OCI-LY7 (cell line): ENCODE measurements at regions not wholly inside any gene's neighbourhood (a gene's known extent, or its start where the extent isn't known, plus 50 kb on each side); places are given as distances from the start of the nearest gene placed in this dataset.

Source experiments
- BruUV-seq: library from RNA; stranded (reverse); fragments of 400-500 nt; replicated peaks from 2 replicates; lab custom pipeline; 2021; lab: Mats Ljungman, UMichigan
- CTCF ChIA-PET: fragments of 300-600 bp; sonication (Branson Sonifier 250); formaldehyde crosslinking; loops from one replicate; lab custom pipeline; 2022; ENCODE audit warnings: antibody characterized with exemption; ENCODE audit not compliant: unreplicated experiment; lab: Charles Lee
- POLR2A ChIA-PET: fragments of 300-600 bp; sonication (Branson Sonifier 250); formaldehyde crosslinking; loops from one replicate; lab custom pipeline; 2022; ENCODE audit warnings: antibody characterized with exemption; lab: Charles Lee
- DNase-seq: peaks from one replicate; pipeline ENCODE4 v3.0.0-alpha.2; 2015; ENCODE audit warnings: low spot score
- H2AFZ ChIP-seq: fragments of 200-600 bp; sonication (generic), shearing (Covaris generic); 2 replicates; pipeline ENCODE4 v1.6.1; 2014; ENCODE audit warnings: mild to moderate bottlenecking, antibody characterized with exemption, low read length, moderate library complexity
- H3K27ac ChIP-seq: fragments of 200-600 bp; sonication (generic); 2 replicates; pipeline ENCODE4 v1.5.1; 2014; ENCODE audit warnings: mixed run types, low read depth, mild to moderate bottlenecking, moderate library complexity, low read length, inconsistent platforms; ENCODE audit not compliant: poor library complexity, severe bottlenecking
- H3K36me3 ChIP-seq: fragments of 200-600 bp; sonication (generic); 2 replicates; pipeline ENCODE4 v1.6.1; 2014; ENCODE audit warnings: mild to moderate bottlenecking, antibody characterized with exemption, low read length, moderate library complexity, mixed read lengths; ENCODE audit not compliant: insufficient read depth
- H3K4me1 ChIP-seq: fragments of 200-600 bp; sonication (generic); 2 replicates; pipeline ENCODE4 v1.5.1; 2014; ENCODE audit warnings: mild to moderate bottlenecking, low read length; ENCODE audit not compliant: insufficient read depth, poor library complexity, severe bottlenecking
- H3K4me2 ChIP-seq: fragments of 200-600 bp; sonication (generic); 2 replicates; pipeline ENCODE4 v1.6.1; 2014; ENCODE audit warnings: mild to moderate bottlenecking, low read length
- H3K4me3 ChIP-seq: fragments of 200-600 bp; sonication (generic); 2 replicates; pipeline ENCODE4 v1.5.1; 2014; ENCODE audit warnings: mild to moderate bottlenecking, low read depth, low read length; ENCODE audit not compliant: poor library complexity, severe bottlenecking
- H3K79me2 ChIP-seq: fragments of 200-600 bp; sonication (generic); 2 replicates; pipeline ENCODE4 v1.6.1; 2016; ENCODE audit warnings: low read depth, mild to moderate bottlenecking, low read length, moderate library complexity, mixed read lengths; ENCODE audit not compliant: insufficient read depth
- H3K9me2 ChIP-seq: fragments of 200-600 bp; sonication (generic); 2 replicates; pipeline ENCODE4 v1.6.1; 2016; ENCODE audit warnings: mild to moderate bottlenecking, low read length, mixed read lengths; ENCODE audit not compliant: insufficient read depth
- H3K9me3 ChIP-seq: fragments of 200-600 bp; sonication (generic); 2 replicates; pipeline ENCODE4 v1.6.1; 2014; ENCODE audit warnings: mild to moderate bottlenecking, mixed run types, low read length, mixed read lengths
- H4K20me1 ChIP-seq: fragments of 200-600 bp; sonication (generic); 2 replicates; pipeline ENCODE4 v1.6.1; 2014; ENCODE audit warnings: mild to moderate bottlenecking, antibody characterized with exemption, low read length, moderate library complexity, mixed read lengths; ENCODE audit not compliant: insufficient read depth
- CTCF ChIP-seq: fragments of 200-600 bp; sonication (generic); conservative IDR thresholded peaks from 2 replicates; pipeline ENCODE4 v1.5.1; 2014; ENCODE audit warnings: mild to moderate bottlenecking, antibody characterized with exemption, low read length, moderate library complexity, mixed read lengths
- EZH2phosphoT487 ChIP-seq: fragments of 200-600 bp; sonication (generic); IDR thresholded peaks from 2 replicates; pipeline ENCODE4 v1.6.1; 2018; ENCODE audit warnings: low read depth, borderline replicate concordance, mild to moderate bottlenecking, mixed run types, antibody characterized with exemption, low read length, moderate library complexity, mixed read lengths
- intact Hi-C: fragments of 100-400 bp; cut with micrococcal nuclease; formaldehyde crosslinking; loops from one replicate; pipeline ENCODE4 v1.10.0; 2022; ENCODE audit not compliant: unreplicated experiment

DNA sequence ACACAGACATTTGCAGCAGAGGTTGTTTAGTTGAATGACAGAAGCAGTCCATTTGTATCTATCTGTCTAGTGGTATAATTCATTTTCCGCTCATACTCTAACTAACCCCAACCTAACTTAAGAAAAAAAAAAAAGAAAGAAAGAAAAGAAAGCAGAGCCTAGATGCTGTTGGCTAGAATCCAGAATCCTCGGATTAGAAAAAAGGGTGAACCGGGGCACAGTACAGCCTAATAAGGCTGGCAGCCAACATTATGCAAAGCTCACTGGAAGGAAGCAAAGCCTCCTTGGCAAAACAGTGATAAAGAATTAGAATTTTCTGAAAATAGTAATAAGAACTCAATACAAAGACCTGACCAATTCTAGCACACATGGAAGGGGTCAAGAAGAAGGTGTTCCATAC lies 640.8 kb downstream of the TUSC7 start:
- H3K27ac ChIP-seq: no peak overlapping the region
- ChIA-PET CTCF (no interaction called here), POLR2A (interaction anchor here (0.8 kb wide), 1 partner anchor 10 kb away, joined by 3 read pairs; no protein-coding TSS in a partner anchor)
- no peaks in the 10 kb centered on the region for H3K79me2 ChIP-seq
- H3K4me1 ChIP-seq: no peaks in the 10 kb centered on the region
- TF ChIP-seq CTCF: no peak
- TF ChIP-seq EZH2phosphoT487: no peak
- H3K4me3 ChIP-seq: no peak overlapping the region
- no peaks in the 10 kb centered on the region for H3K36me3 ChIP-seq
- no peaks in the 10 kb centered on the region for H3K9me2 ChIP-seq
- H4K20me1 ChIP-seq: no peaks in the 10 kb centered on the region
- no peaks in the 10 kb centered on the region for H3K9me3 ChIP-seq
- no peak for DNase-seq
- no TSS peak for BruUV-seq
- H2AFZ ChIP-seq: no peak overlapping the region
- H3K4me2 ChIP-seq: no peak overlapping the region
- intact Hi-C loops: no loop called here

DNA sequence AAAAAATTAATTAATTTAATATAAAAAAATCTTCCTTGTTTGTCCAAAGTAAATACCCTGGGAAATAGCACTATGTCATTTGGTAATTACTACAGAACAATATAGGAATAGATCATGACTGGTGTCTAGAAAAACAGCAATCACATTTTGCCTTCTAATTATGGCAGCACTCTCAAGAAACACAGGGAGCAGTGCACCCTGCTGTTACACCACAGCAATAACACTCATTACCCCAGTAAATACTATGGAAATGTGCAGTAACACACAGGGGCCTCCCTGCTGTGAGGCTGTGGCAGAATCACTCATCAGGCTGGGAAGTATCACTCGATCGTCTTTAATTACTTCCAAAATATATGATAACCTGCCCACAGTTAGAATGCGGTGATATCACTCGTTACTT lies 646.0 kb downstream of the TUSC7 start:
- H3K4me3 ChIP-seq: no peak overlapping the region
- no peaks in the 10 kb centered on the region for H3K9me3 ChIP-seq
- ChIA-PET POLR2A (no interaction called here), CTCF (no interaction called here)
- H3K9me2 ChIP-seq: no peaks in the 10 kb centered on the region
- no peak overlapping the region for H3K4me2 ChIP-seq
- intact Hi-C loops: no loop called here
- BruUV-seq: no TSS peak
- no peaks in the 10 kb centered on the region for H3K4me1 ChIP-seq
- H4K20me1 ChIP-seq: no peaks in the 10 kb centered on the region
- H2AFZ ChIP-seq: no peak overlapping the region
- no peak for DNase-seq
- TF ChIP-seq CTCF: no peak
- TF ChIP-seq EZH2phosphoT487: no peak
- H3K36me3 ChIP-seq: no peaks in the 10 kb centered on the region
- no peak overlapping the region for H3K27ac ChIP-seq
- H3K79me2 ChIP-seq: no peaks in the 10 kb centered on the region

DNA sequence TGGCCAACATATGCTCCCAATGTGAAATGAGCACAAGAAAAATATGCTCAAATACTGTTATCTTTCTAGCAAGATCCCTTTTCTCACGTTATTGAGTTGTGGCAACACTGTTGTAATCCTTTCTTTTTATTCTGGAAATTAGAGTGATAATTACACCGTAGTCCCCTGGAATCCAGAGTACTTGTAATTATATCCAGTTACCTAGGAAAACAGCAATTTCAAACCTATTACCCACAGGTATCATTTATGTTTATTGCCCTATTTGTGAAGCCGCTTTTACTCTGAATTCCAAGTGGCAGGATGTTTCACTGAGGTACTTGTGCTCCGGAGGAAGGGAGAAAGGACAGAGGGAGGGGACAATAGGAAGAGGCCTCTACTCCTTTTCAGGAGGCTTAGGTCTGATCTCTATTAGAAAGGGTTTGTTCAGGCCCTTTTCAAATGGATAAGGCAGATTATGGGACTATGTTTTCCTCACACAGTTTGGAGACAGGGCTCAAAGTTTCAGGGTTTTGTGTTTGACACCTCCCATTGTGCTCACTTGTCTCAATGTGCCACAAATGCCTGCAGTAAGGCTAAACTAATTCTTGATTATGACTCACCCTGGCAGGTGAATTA lies 646.6 kb downstream of the TUSC7 start:
- ChIA-PET CTCF (no interaction called here), POLR2A (no interaction called here)
- no peak for TF ChIP-seq CTCF
- TF ChIP-seq EZH2phosphoT487: no peak
- Histone ChIP-seq H3K36me3 (no peaks in the 10 kb centered on the region), H3K79me2 (no peaks in the 10 kb centered on the region), H3K4me2 (no peak overlapping the region), H3K9me2 (no peaks in the 10 kb centered on the region), H3K4me3 (no peak overlapping the region), H3K9me3 (no peaks in the 10 kb centered on the region), H3K27ac (no peak overlapping the region), H2AFZ (no peak overlapping the region), H4K20me1 (no peaks in the 10 kb centered on the region), H3K4me1 (no peaks in the 10 kb centered on the region)
- DNase-seq: no peak
- no TSS peak for BruUV-seq
- intact Hi-C loops: no loop called here
